ACC112 (cell line): ENCODE measurements at regions not wholly inside any gene's neighbourhood (a gene's known extent, or its start where the extent isn't known, plus 50 kb on each side); places are given as distances from the start of the nearest gene placed in this dataset.
"Not testable (repeated sequence)": the region's sequence is repeated elsewhere in the genome, so short reads cannot be mapped to it uniquely, and the experiment has no call there.

ENCODE experiments used
- H2AFZ ChIP-seq: fragments of 200-600 bp; sonication (generic); one replicate; pipeline ENCODE4 v1.6.0; 2017; ENCODE audit warnings: antibody characterized with exemption, low read length; ENCODE audit not compliant: unreplicated experiment
- H3K27ac ChIP-seq: fragments of 200-600 bp; sonication (generic); 2 replicates; pipeline ENCODE4 v1.5.1; 2014; ENCODE audit warnings: low read depth, mild to moderate bottlenecking, antibody characterized with exemption, low read length, moderate library complexity
- H3K27me3 ChIP-seq: fragments of 200-600 bp; sonication (generic); 2 replicates; pipeline ENCODE4 v1.6.1; 2014; ENCODE audit warnings: mild to moderate bottlenecking, antibody characterized with exemption, low read length, moderate library complexity, mixed read lengths; ENCODE audit not compliant: insufficient read depth
- H3K36me3 ChIP-seq: fragments of 200-600 bp; sonication (generic); 2 replicates; pipeline ENCODE4 v1.6.1; 2016; ENCODE audit warnings: mild to moderate bottlenecking, antibody characterized with exemption, low read length, moderate library complexity, mixed read lengths; ENCODE audit not compliant: insufficient read depth
- H3K4me1 ChIP-seq: fragments of 200-600 bp; sonication (generic); one replicate; pipeline ENCODE4 v1.6.1; 2016; ENCODE audit warnings: low read length, mixed read lengths; ENCODE audit not compliant: insufficient read depth, unreplicated experiment, control insufficient read depth
- H3K4me3 ChIP-seq: fragments of 200-600 bp; sonication (generic); 2 replicates; pipeline ENCODE4 v1.5.1; 2014; ENCODE audit warnings: mild to moderate bottlenecking, low read depth, low read length
- H3K79me2 ChIP-seq: fragments of 200-600 bp; sonication (generic); one replicate; pipeline ENCODE4 v1.6.0; 2016; ENCODE audit warnings: low read length; ENCODE audit not compliant: control insufficient read depth, unreplicated experiment, insufficient read depth

GRCh38 chr12:33052141-33053051 lies 155.8 kb upstream of the PKP2 start:
- Histone ChIP-seq H2AFZ (no peak overlapping the region), H3K79me2 (no peaks in the 10 kb centered on the region), H3K36me3 (no peaks in the 10 kb centered on the region), H3K4me3 (no peak overlapping the region), H3K4me1 (no peaks in the 10 kb centered on the region), H3K27ac (no peak overlapping the region), H3K27me3 (peaks cover 40% of the 10 kb centered on the region; the same call in 1 of the 2 replicates)

- Histone ChIP-seq H3K27ac (no peak overlapping the region), H3K27me3 (peaks cover 28% of the 10 kb centered on the region; the same call in 1 of the 2 replicates), H3K79me2 (no peaks in the 10 kb centered on the region), H3K4me1 (no peaks in the 10 kb centered on the region), H3K4me3 (no peak overlapping the region), H2AFZ (no peak overlapping the region), H3K36me3 (no peaks in the 10 kb centered on the region)
Measured at GRCh38 chr12:33047666-33048065, 151.1 kb upstream of the PKP2 start.

DNA sequence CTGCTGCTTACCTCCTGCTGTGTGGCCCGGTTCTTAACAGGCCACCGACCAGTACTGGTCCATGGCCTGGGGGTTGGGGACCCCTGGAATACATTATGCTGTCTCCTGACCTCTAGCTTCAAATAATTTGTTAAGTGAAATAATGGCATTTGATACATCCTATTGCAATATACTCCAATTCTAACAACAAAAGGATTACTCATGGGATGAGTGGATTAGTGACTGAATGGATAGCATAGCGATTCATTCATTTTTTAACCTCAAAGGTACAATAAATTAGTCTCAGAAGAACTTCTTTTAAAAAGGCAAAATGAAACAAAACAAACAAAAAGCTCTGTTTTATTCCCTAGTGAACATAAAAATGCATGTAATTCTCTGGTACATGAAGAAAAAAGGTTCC lies 147.9 kb upstream of the PKP2 start:
- peaks cover 18% of the 10 kb centered on the region; the same call in 1 of the 2 replicates for H3K27me3 ChIP-seq

GRCh38 chr12:33041562-33041961 lies 145.0 kb upstream of the PKP2 start:
- no peak overlapping the region for H2AFZ ChIP-seq
- no peak overlapping the region for H3K4me3 ChIP-seq
- H3K36me3 ChIP-seq, result no peaks in the 10 kb centered on the region
- no peaks in the 10 kb centered on the region for H3K79me2 ChIP-seq
- peaks cover 14% of the 10 kb centered on the region; the same call in 1 of the 2 replicates for H3K27me3 ChIP-seq
- H3K4me1 ChIP-seq, result no peaks in the 10 kb centered on the region
- H3K27ac ChIP-seq, result no peak overlapping the region

More for the DNA sequence above, 147.9 kb upstream of the PKP2 start:
- no peak overlapping the region for H3K4me3 ChIP-seq
- no peaks in the 10 kb centered on the region for H3K4me1 ChIP-seq
- H2AFZ ChIP-seq, result no peak overlapping the region
- no peaks in the 10 kb centered on the region for H3K79me2 ChIP-seq
- no peak overlapping the region for H3K27ac ChIP-seq
- no peaks in the 10 kb centered on the region for H3K36me3 ChIP-seq

- H3K79me2 ChIP-seq, H3K4me1 ChIP-seq, H3K36me3 ChIP-seq, H2AFZ ChIP-seq, H3K27ac ChIP-seq, H3K4me3 ChIP-seq: not testable (repeated sequence)
- peaks cover 19% of the 10 kb centered on the region; the same call in 1 of the 2 replicates for H3K27me3 ChIP-seq
Measured at GRCh38 chr12:33033999-33034398, 137.4 kb upstream of the PKP2 start.

GRCh38 chr12:33026791-33027190 lies 130.2 kb upstream of the PKP2 start:
- peaks cover 38% of the 10 kb centered on the region; the same call in 1 of the 2 replicates for H3K27me3 ChIP-seq
- H3K4me1 ChIP-seq, result no peaks in the 10 kb centered on the region
- H3K36me3 ChIP-seq, result no peaks in the 10 kb centered on the region
- no peak overlapping the region for H2AFZ ChIP-seq
- H3K4me3 ChIP-seq, result no peak overlapping the region
- no peaks in the 10 kb centered on the region for H3K79me2 ChIP-seq
- no peak overlapping the region for H3K27ac ChIP-seq

GRCh38 chr12:33022724-33023123 lies 126.1 kb upstream of the PKP2 start:
- not testable (repeated sequence) for H2AFZ ChIP-seq, H3K27ac ChIP-seq, H3K4me3 ChIP-seq, H3K36me3 ChIP-seq, H3K4me1 ChIP-seq, H3K79me2 ChIP-seq
- H3K27me3 ChIP-seq, result peaks cover 22% of the 10 kb centered on the region; the same call in 1 of the 2 replicates

- H2AFZ ChIP-seq, H3K4me3 ChIP-seq, H3K79me2 ChIP-seq, H3K27ac ChIP-seq, H3K4me1 ChIP-seq, H3K36me3 ChIP-seq, H3K27me3 ChIP-seq: not testable (repeated sequence)
Measured at GRCh38 chr12:33017029-33017428, 120.5 kb upstream of the PKP2 start.

GRCh38 chr12:33012226-33012625 lies 115.6 kb upstream of the PKP2 start:
- H2AFZ ChIP-seq, result no peak overlapping the region
- no peaks in the 10 kb centered on the region for H3K79me2 ChIP-seq
- no peaks in the 10 kb centered on the region for H3K4me1 ChIP-seq
- no peak overlapping the region for H3K4me3 ChIP-seq
- H3K36me3 ChIP-seq, result no peaks in the 10 kb centered on the region
- H3K27me3 ChIP-seq, result peaks cover 18% of the 10 kb centered on the region; the same call in 1 of the 2 replicates
- no peak overlapping the region for H3K27ac ChIP-seq

- Histone ChIP-seq H3K27me3 (peaks cover 16% of the 10 kb centered on the region; the same call in 1 of the 2 replicates), H3K4me3 (no peak overlapping the region), H3K36me3 (no peaks in the 10 kb centered on the region), H3K27ac (no peak overlapping the region), H2AFZ (no peak overlapping the region), H3K79me2 (no peaks in the 10 kb centered on the region), H3K4me1 (no peaks in the 10 kb centered on the region)
Measured at GRCh38 chr12:33006106-33006505, 109.5 kb upstream of the PKP2 start.

DNA sequence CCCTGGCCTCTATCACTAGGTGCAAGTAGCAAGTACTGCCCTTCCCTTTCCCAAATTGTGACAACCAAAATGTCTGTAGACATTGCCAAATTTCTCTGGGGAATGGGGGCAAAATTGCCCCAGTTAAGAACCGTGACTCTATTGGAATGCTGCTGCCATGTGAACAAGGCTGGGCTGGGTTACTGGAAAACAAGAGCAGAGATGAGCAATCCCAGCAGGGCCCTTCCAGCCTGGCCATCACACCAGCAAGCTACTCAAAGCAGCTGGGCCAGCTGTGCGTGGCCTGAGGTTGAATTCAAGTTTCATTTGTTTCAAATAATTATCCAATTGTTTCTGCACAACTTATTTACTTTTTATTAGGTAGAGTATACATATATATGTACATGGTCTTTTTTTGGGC lies 103.4 kb upstream of the PKP2 start:
- H3K27ac ChIP-seq, result no peak overlapping the region
- peaks cover 11% of the 10 kb centered on the region for H3K27me3 ChIP-seq
- H3K4me1 ChIP-seq, result no peaks in the 10 kb centered on the region
- no peaks in the 10 kb centered on the region for H3K36me3 ChIP-seq
- H2AFZ ChIP-seq, result no peak overlapping the region
- H3K79me2 ChIP-seq, result no peaks in the 10 kb centered on the region
- no peak overlapping the region for H3K4me3 ChIP-seq
